Erythroblast (primary cell): ENCODE measurements at regions not wholly inside any gene's neighbourhood (a gene's known extent, or its start where the extent isn't known, plus 50 kb on each side); places are given as distances from the start of the nearest gene placed in this dataset.
"Not testable (repeated sequence)": the region's sequence is repeated elsewhere in the genome, so short reads cannot be mapped to it uniquely, and the experiment has no call there.

Experiments used
- DNase-seq, 2 experiments: peaks; one replicate each; lab custom pipeline; 2025; lab: John Stamatoyannopoulos, UW
- GATA1 ChIP-seq: IDR thresholded peaks from 2 replicates; pipeline ENCODE4 v1.6.1; 2011; ENCODE audit warnings: low read depth, mild to moderate bottlenecking, control low read depth, low read length, moderate library complexity
- POLR2A ChIP-seq: IDR thresholded peaks from 2 replicates; pipeline ENCODE4 v1.6.1; 2011; ENCODE audit warnings: mild to moderate bottlenecking, low read length

- no peak for TF ChIP-seq GATA1
- TF ChIP-seq POLR2A: no peak
- DNase-seq: no peak
Observed at GRCh38 chrX:26574234-26574633, 358.3 kb downstream of the MAGEB5 start.

GRCh38 chrX:26562156-26562555, 346.2 kb downstream of the MAGEB5 start:
- DNase-seq: no peak
- TF ChIP-seq POLR2A (no peak), GATA1 (no peak)

GRCh38 chrX:26559855-26560254, 343.9 kb downstream of the MAGEB5 start:
- TF ChIP-seq POLR2A (no peak), GATA1 (no peak)
- no peak for DNase-seq

- DNase-seq: no peak
- TF ChIP-seq GATA1 (no peak), POLR2A (no peak)
Observed at GRCh38 chrX:26558719-26559386, 342.9 kb downstream of the MAGEB5 start.

- DNase-seq: no peak
- TF ChIP-seq GATA1 (no peak), POLR2A (no peak)
Observed at GRCh38 chrX:26557691-26558321, 341.8 kb downstream of the MAGEB5 start.

GRCh38 chrX:26525768-26526167, 309.8 kb downstream of the MAGEB5 start:
- DNase-seq: not testable (repeated sequence)

- no peak for DNase-seq
- TF ChIP-seq POLR2A (no peak), GATA1 (no peak)
Observed at GRCh38 chrX:26522501-26522900, 306.5 kb downstream of the MAGEB5 start.

- TF ChIP-seq POLR2A: no peak
- no peak for TF ChIP-seq GATA1
- peak; percentile 0 to 1 for DNase-seq
Observed at GRCh38 chrX:26511589-26512363, 295.8 kb downstream of the MAGEB5 start.

- DNase-seq: no peak
- no peak for TF ChIP-seq GATA1
- TF ChIP-seq POLR2A: no peak
Observed at GRCh38 chrX:26470941-26471340, 255.0 kb downstream of the MAGEB5 start.

- TF ChIP-seq GATA1 (no peak), POLR2A (no peak)
- DNase-seq: peak; percentile 2 to 45
Observed at GRCh38 chrX:26466387-26466786, 250.4 kb downstream of the MAGEB5 start.

GRCh38 chrX:26445288-26445687, 229.3 kb downstream of the MAGEB5 start:
- DNase-seq: no peak
- TF ChIP-seq POLR2A (no peak), GATA1 (no peak)

- not testable (repeated sequence) for DNase-seq
Observed at GRCh38 chrX:26444417-26444816, 228.4 kb downstream of the MAGEB5 start.

- TF ChIP-seq POLR2A: no peak
- TF ChIP-seq GATA1: no peak
- DNase-seq: peak; percentile 18 to 50
Observed at GRCh38 chrX:26442340-26442739, 226.4 kb downstream of the MAGEB5 start.

- TF ChIP-seq GATA1 (no peak), POLR2A (no peak)
- peak; percentile 1 to 26 for DNase-seq
Observed at GRCh38 chrX:26414534-26414933, 198.6 kb downstream of the MAGEB5 start.
